Spleen (tissue), 11 donors: ENCODE measurements at regions not wholly inside any gene's neighbourhood (a gene's known extent, or its start where the extent isn't known, plus 50 kb on each side); places are given as distances from the start of the nearest gene placed in this dataset.

Experiments used
- DNase-seq: peaks from one replicate; pipeline ENCODE4 v3.0.0-alpha.2; 2020
- H3K27ac ChIP-seq, 8 donors: fragments of 200-600 bp; sonication (generic) in 7 of 8; 1 replicate in 4 of 8; 2 replicates in 4 of 8; pipeline versions ENCODE4 v1.5.0 to v1.8.0; 2016 to 2021; ENCODE audit warnings: inconsistent platforms in 4 of 8, mild to moderate bottlenecking in 4 of 8, moderate library complexity in 1 of 8
- H3K27me3 ChIP-seq, 7 donors: fragments of 200-600 bp; sonication (generic) in 6 of 7; replicated peaks in 1 of 7; 1 replicate in 4 of 7; 2 replicates in 3 of 7; pipeline versions ENCODE4 v1.5.0 to v1.8.0; 2016 to 2021; ENCODE audit warnings: inconsistent platforms in 3 of 7, mild to moderate bottlenecking in 1 of 7
- H3K36me3 ChIP-seq, 6 donors: fragments of 200-600 bp; sonication (generic) in 5 of 6; 1 replicate in 4 of 6; 2 replicates in 2 of 6; pipeline versions ENCODE4 v1.5.0 to v1.8.0; 2016 to 2021; ENCODE audit warnings: inconsistent platforms in 2 of 6
- H3K4me1 ChIP-seq, 6 donors: fragments of 200-600 bp; sonication (generic) in 5 of 6; 1 replicate in 3 of 6; 2 replicates in 3 of 6; pipeline versions ENCODE4 v1.5.0 to v1.8.0; 2016 to 2021; ENCODE audit warnings: inconsistent platforms in 3 of 6
- H3K4me3 ChIP-seq, 8 donors: fragments of 200-600 bp; sonication (generic) in 7 of 8; 1 replicate in 4 of 8; 2 replicates in 4 of 8; pipeline versions ENCODE4 v1.5.0 to v1.8.0; 2016 to 2021; ENCODE audit warnings: inconsistent platforms in 4 of 8, mild to moderate bottlenecking in 4 of 8, moderate library complexity in 2 of 8
- H3K9me3 ChIP-seq, 8 donors: fragments of 200-600 bp; sonication (generic) in 7 of 8; 1 replicate in 4 of 8; 2 replicates in 4 of 8; pipeline versions ENCODE4 v1.5.0 to v1.8.0; 2016 to 2021; ENCODE audit warnings: inconsistent platforms in 4 of 8
- CTCF ChIP-seq, 11 experiments: fragments of 200-600 bp in 7 of 11; fragments of 450-650 bp in 4 of 11; sonication (generic) in 4 of 11; IDR thresholded peaks in 8 of 11; conservative IDR thresholded peaks in 3 of 11; 1 replicate in 7 of 11; 2 replicates in 4 of 11; pipeline versions ENCODE4 v1.4.0 to v1.8.0; 2016 to 2021; ENCODE audit warnings: antibody characterized with exemption in 11 of 11, inconsistent platforms in 4 of 11, mild to moderate bottlenecking in 1 of 11
- POLR2A ChIP-seq, 3 donors: fragments of 450-650 bp; IDR thresholded peaks; one replicate each; pipeline ENCODE4 v1.5.1; 2017; ENCODE audit warnings: antibody characterized with exemption in 3 of 3, mild to moderate bottlenecking in 1 of 3
- POLR2AphosphoS5 ChIP-seq, 3 donors: sonication (generic); formaldehyde crosslinking; IDR thresholded peaks; one replicate each; pipeline ENCODE4 v1.5.1; 2017; ENCODE audit warnings: antibody characterized with exemption in 3 of 3
- WGBS, 5 donors: extraction: QIAGEN DNeasy Blood & Tissue Kit in 3 of 5; methylation state at CpG; one replicate each; pipeline versions ENCODE4 v1.1.5 to v1.1.7; 2013 to 2018; 5-methylcytosine and 5-hydroxymethylcytosine counted together
- intact Hi-C: fragments of 100-400 bp; cut with DNase I; formaldehyde crosslinking; loops from one replicate; pipeline ENCODE4 v1.15.0; 2023; ENCODE audit warnings: low total_unique reads
- donor health status: healthy with polysubstance abuse.
- donor health status: DM: no; HTN: no; CAD: no; lungs with moderate emphysema.
- donor health status: DM: no; HTN: no; CAD: no.
- donor health status: Bipolar disorder and iron deficiency.
- donor health status: healthy.
- donor health status: DM: no; HTN: no; CAD: no.
- donor health status: DM: yes; HTN: yes; CAD: no.

DNA sequence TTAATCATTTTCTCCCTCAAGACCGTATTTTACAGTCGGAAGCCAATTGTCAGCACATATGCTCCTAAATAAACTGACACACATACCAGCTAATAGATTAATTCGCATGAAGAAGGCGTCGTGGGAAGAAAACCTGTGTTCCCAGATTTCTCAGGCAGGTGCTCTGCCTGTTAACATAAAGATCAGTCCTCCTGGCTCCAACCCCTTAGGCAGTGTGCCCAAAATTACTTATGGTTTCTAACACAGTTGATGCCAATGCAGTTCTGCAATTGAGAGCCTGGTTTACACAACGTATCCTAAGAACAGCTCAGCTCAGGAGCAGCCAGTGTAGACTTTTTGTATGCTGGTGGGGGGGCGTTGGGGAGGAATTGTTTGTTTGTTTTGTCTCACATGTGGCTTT lies 208.3 kb downstream of the ENC1 start:
- H3K4me1 ChIP-seq = peaks cover 11 to 35% (median 21%) of the 10 kb centered on the region in 6 donors
- peaks cover 0 to 16% (median 0%) of the 10 kb centered on the region in 7 donors for H3K27me3 ChIP-seq
- no peaks in the 10 kb centered on the region for H3K36me3 ChIP-seq
- no peak for DNase-seq
- WGBS, 5 donors = 37 to 58% (median 47%) methylated on average over 7 of the region's 7 CpGs
- no peak overlapping the region for H3K27ac ChIP-seq
- peaks cover 0 to 2% (median 0%) of the 10 kb centered on the region in 8 donors for H3K9me3 ChIP-seq
- TF ChIP-seq POLR2AphosphoS5 (IDR thresholded peaks at IDR 0.05) (no peak), POLR2A (IDR thresholded peaks at IDR 0.05) (no peak), CTCF (IDR thresholded peaks at IDR 0.05 in 8 of 11, conservative IDR thresholded peaks at IDR 0.05 in 3 of 11) (no peak)
- no peak overlapping the region for H3K4me3 ChIP-seq
- intact Hi-C loops = no loop called here

GRCh38 chr5:74431290-74431669 lies 209.2 kb downstream of the ENC1 start:
- no peak overlapping the region for H3K4me3 ChIP-seq
- intact Hi-C loops = no loop called here
- peaks cover 0 to 16% (median 0%) of the 10 kb centered on the region in 7 donors for H3K27me3 ChIP-seq
- no peak for DNase-seq
- no peaks in the 10 kb centered on the region for H3K36me3 ChIP-seq
- H3K27ac ChIP-seq = no peak overlapping the region
- WGBS, 5 donors = 80 to 99% (median 89%) methylated on average over 2 of the region's 2 CpGs
- peaks cover 0 to 2% (median 0%) of the 10 kb centered on the region in 8 donors for H3K9me3 ChIP-seq
- peaks cover 11 to 35% (median 21%) of the 10 kb centered on the region in 6 donors for H3K4me1 ChIP-seq
- TF ChIP-seq POLR2A (IDR thresholded peaks at IDR 0.05) = no peak
- no peak for TF ChIP-seq CTCF (IDR thresholded peaks at IDR 0.05 in 8 of 11, conservative IDR thresholded peaks at IDR 0.05 in 3 of 11)
- TF ChIP-seq POLR2AphosphoS5 (IDR thresholded peaks at IDR 0.05) = no peak

DNA sequence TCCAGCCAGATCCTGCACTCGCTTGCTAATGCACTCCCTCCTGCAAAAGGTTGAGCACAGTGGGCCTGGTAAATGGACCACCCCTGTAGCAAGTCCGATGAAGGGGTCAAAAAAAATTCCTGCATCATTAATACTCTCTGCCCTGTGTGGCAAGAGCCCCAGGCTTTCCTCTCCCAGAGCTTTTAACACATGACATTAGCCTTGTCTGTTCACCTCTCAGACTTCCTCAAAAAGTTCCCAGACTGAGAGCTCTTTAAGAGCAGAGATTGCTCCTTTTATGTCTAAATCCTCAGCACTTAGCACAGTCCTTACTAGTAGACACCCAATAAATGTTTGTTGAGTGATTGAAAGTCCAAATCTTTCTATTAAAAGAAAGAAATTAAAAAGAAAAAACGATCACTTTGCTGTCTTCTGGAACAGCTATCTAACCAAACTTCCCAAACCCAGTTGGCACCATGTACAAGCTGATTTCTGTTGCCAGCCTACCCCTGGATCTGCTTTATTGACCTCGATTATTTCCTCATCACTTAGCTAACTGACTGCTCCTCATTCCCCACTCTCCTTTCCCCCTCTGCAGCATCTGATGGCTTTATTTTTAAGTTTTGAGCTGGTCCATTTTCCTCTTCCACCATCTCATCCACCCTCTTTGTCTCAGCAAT lies 209.8 kb downstream of the ENC1 start:
- H3K4me1 ChIP-seq = peaks cover 11 to 35% (median 21%) of the 10 kb centered on the region in 6 donors

More for the DNA sequence above, 209.8 kb downstream of the ENC1 start:
- no peak overlapping the region for H3K27ac ChIP-seq
- 64 to 84% (median 69%) methylated on average over 4 of the region's 4 CpGs for WGBS, 5 donors
- no peak overlapping the region for H3K4me3 ChIP-seq
- H3K36me3 ChIP-seq = no peaks in the 10 kb centered on the region
- peaks cover 0 to 16% (median 0%) of the 10 kb centered on the region in 7 donors for H3K27me3 ChIP-seq
- intact Hi-C loops = no loop called here
- H3K9me3 ChIP-seq = peaks cover 0 to 2% (median 0%) of the 10 kb centered on the region in 8 donors
- TF ChIP-seq POLR2AphosphoS5 (IDR thresholded peaks at IDR 0.05) (no peak), CTCF (IDR thresholded peaks at IDR 0.05 in 8 of 11, conservative IDR thresholded peaks at IDR 0.05 in 3 of 11) (no peak)
- no peak for DNase-seq
